Osteoblast (primary cell): ENCODE measurements at regions not wholly inside any gene's neighbourhood (a gene's known extent, or its start where the extent isn't known, plus 50 kb on each side); places are given as distances from the start of the nearest gene placed in this dataset.

Experiments used
- DNase-seq: peaks from one replicate; pipeline ENCODE4 v3.0.0; 2011; ENCODE audit warnings: low spot score, mixed read lengths; ENCODE audit not compliant: insufficient read length; ENCODE audit errors: missing footprints
- H2AFZ ChIP-seq: 2 replicates; pipeline ENCODE4 v1.6.0; 2011; ENCODE audit warnings: mild to moderate bottlenecking, low read length
- H3K27ac ChIP-seq: 2 replicates; pipeline ENCODE4 v1.5.1; 2011; ENCODE audit warnings: mild to moderate bottlenecking, low read depth, low read length, moderate library complexity
- H3K27me3 ChIP-seq: 2 replicates; pipeline ENCODE4 v1.6.0; 2012; ENCODE audit warnings: mild to moderate bottlenecking, control low read depth, inconsistent platforms, low read length, moderate library complexity; ENCODE audit not compliant: insufficient read depth
- H3K36me3 ChIP-seq: 2 replicates; pipeline ENCODE4 v1.5.1; 2011; ENCODE audit warnings: mild to moderate bottlenecking, low read length, control low read depth, moderate library complexity; ENCODE audit not compliant: insufficient read depth
- H3K4me1 ChIP-seq: 2 replicates; pipeline ENCODE4 v1.5.1; 2011; ENCODE audit warnings: mild to moderate bottlenecking, low read length, control low read depth, moderate library complexity; ENCODE audit not compliant: insufficient read depth
- H3K4me2 ChIP-seq: 2 replicates; pipeline ENCODE4 v1.6.0; 2011; ENCODE audit warnings: mild to moderate bottlenecking, low read length; ENCODE audit not compliant: insufficient read depth
- H3K4me3 ChIP-seq: fragments of 200-600 bp; sonication (generic); 3 replicates; pipeline ENCODE4 v1.5.1; 2012; ENCODE audit warnings: mild to moderate bottlenecking, low read length, inconsistent platforms; ENCODE audit not compliant: insufficient read depth
- H3K79me2 ChIP-seq: 2 replicates; pipeline ENCODE4 v1.6.0; 2012; ENCODE audit warnings: mild to moderate bottlenecking, low read length, control low read depth, inconsistent platforms; ENCODE audit not compliant: insufficient read depth
- H3K9me3 ChIP-seq: 2 replicates; pipeline ENCODE4 v1.5.1; 2011; ENCODE audit warnings: low read depth, low read length, control low read depth
- H4K20me1 ChIP-seq: 2 replicates; pipeline ENCODE4 v1.6.0; 2012; ENCODE audit warnings: mild to moderate bottlenecking, low read length, control low read depth; ENCODE audit not compliant: insufficient read depth
- CTCF ChIP-seq: IDR thresholded peaks from 2 replicates; pipeline ENCODE4 v1.5.1; 2011; ENCODE audit warnings: mild to moderate bottlenecking, low read depth, low read length, moderate library complexity; ENCODE audit errors: extremely low read depth

GRCh38 chr5:174811438-174811837 lies 87.1 kb downstream of the MSX2 start:
- no peak overlapping the region for H3K4me2 ChIP-seq
- no peaks in the 10 kb centered on the region for H3K4me1 ChIP-seq
- H3K36me3 ChIP-seq: no peaks in the 10 kb centered on the region
- no peaks in the 10 kb centered on the region for H3K79me2 ChIP-seq
- no peak for TF ChIP-seq CTCF
- H4K20me1 ChIP-seq: no peaks in the 10 kb centered on the region
- H2AFZ ChIP-seq: no peak overlapping the region
- H3K27ac ChIP-seq: no peak overlapping the region
- peaks cover 2% of the 10 kb centered on the region for H3K9me3 ChIP-seq
- no peak for DNase-seq
- no peaks in the 10 kb centered on the region for H3K27me3 ChIP-seq
- H3K4me3 ChIP-seq: no peak overlapping the region

GRCh38 chr5:174810796-174811195 lies 86.4 kb downstream of the MSX2 start:
- Histone ChIP-seq H3K27me3 (no peaks in the 10 kb centered on the region), H4K20me1 (no peaks in the 10 kb centered on the region), H3K27ac (no peak overlapping the region), H3K4me1 (no peaks in the 10 kb centered on the region), H3K4me2 (no peak overlapping the region), H2AFZ (no peak overlapping the region), H3K79me2 (no peaks in the 10 kb centered on the region), H3K4me3 (no peak overlapping the region), H3K36me3 (no peaks in the 10 kb centered on the region), H3K9me3 (peaks cover 2% of the 10 kb centered on the region)
- DNase-seq: no peak
- no peak for TF ChIP-seq CTCF

GRCh38 chr5:174807471-174807870 lies 83.1 kb downstream of the MSX2 start:
- Histone ChIP-seq H3K36me3 (no peaks in the 10 kb centered on the region), H3K4me1 (no peaks in the 10 kb centered on the region), H3K4me2 (no peak overlapping the region), H3K27me3 (no peaks in the 10 kb centered on the region), H3K4me3 (no peak overlapping the region), H3K9me3 (peaks cover 2% of the 10 kb centered on the region), H4K20me1 (no peaks in the 10 kb centered on the region), H3K79me2 (no peaks in the 10 kb centered on the region), H2AFZ (no peak overlapping the region), H3K27ac (no peak overlapping the region)
- DNase-seq: no peak
- TF ChIP-seq CTCF: no peak

GRCh38 chr5:174806729-174807128 lies 82.3 kb downstream of the MSX2 start:
- peaks cover 2% of the 10 kb centered on the region for H3K9me3 ChIP-seq
- no peaks in the 10 kb centered on the region for H3K4me1 ChIP-seq
- H3K79me2 ChIP-seq: no peaks in the 10 kb centered on the region
- no peak overlapping the region for H3K4me3 ChIP-seq
- H3K4me2 ChIP-seq: no peak overlapping the region
- TF ChIP-seq CTCF: no peak
- DNase-seq: no peak
- H3K27ac ChIP-seq: no peak overlapping the region
- no peaks in the 10 kb centered on the region for H3K36me3 ChIP-seq
- H4K20me1 ChIP-seq: no peaks in the 10 kb centered on the region
- no peaks in the 10 kb centered on the region for H3K27me3 ChIP-seq
- no peak overlapping the region for H2AFZ ChIP-seq
